ENCODE measurements at regions not wholly inside any gene's neighbourhood (a gene's known extent, or its start where the extent isn't known, plus 50 kb on each side); places are given as distances from the start of the nearest gene placed in this dataset.

- H4K20me1 ChIP-seq (ENCODE audit: insufficient read depth, low read length) = no peaks in the 10 kb centered on the region
- no peak overlapping the region for H3K4me2 ChIP-seq (ENCODE audit: low read length)
- no peaks in the 10 kb centered on the region for H3K9me3 ChIP-seq (ENCODE audit: insufficient read depth, low read length)
- H3K9ac ChIP-seq (ENCODE audit: low read length) = no peak overlapping the region
- no peak overlapping the region for H3K4me3 ChIP-seq (ENCODE audit: low read length)
- H3K36me3 ChIP-seq (replicated peaks; ENCODE audit: low read depth, low read length) = no peaks in the 10 kb centered on the region
- H3K27me3 ChIP-seq (ENCODE audit: low read depth, low read length) = no peaks in the 10 kb centered on the region; the same call in 1 of the 2 replicates
- H3K79me2 ChIP-seq (ENCODE audit: low read length) = no peaks in the 10 kb centered on the region
- TF ChIP-seq EZH2phosphoT487 (IDR thresholded peaks at IDR 0.05; ENCODE audit: low read depth) = no peak
- no peak for TF ChIP-seq CTCF (IDR thresholded peaks at IDR 0.05; ENCODE audit: low read depth, low read length)
- no peak overlapping the region for H3K27ac ChIP-seq (ENCODE audit: low read length)
- H2AFZ ChIP-seq (ENCODE audit: low read depth, low read length) = no peak overlapping the region
- H3K4me1 ChIP-seq (ENCODE audit: low read length) = peaks cover 3% of the 10 kb centered on the region; the same call in 1 of the 2 replicates
These were observed 330.3 kb upstream of the NPVF start for GRCh38 chr7:25558605-25559004.

- H3K9ac ChIP-seq (ENCODE audit: low read length) = no peak overlapping the region
- H3K27me3 ChIP-seq (ENCODE audit: low read depth, low read length) = peaks cover under 1% of the 10 kb centered on the region; the same call in 1 of the 2 replicates
- no peaks in the 10 kb centered on the region for H3K9me3 ChIP-seq (ENCODE audit: insufficient read depth, low read length)
- H3K36me3 ChIP-seq (replicated peaks; ENCODE audit: low read depth, low read length) = no peaks in the 10 kb centered on the region
- no peak overlapping the region for H2AFZ ChIP-seq (ENCODE audit: low read depth, low read length)
- no peaks in the 10 kb centered on the region for H3K79me2 ChIP-seq (ENCODE audit: low read length)
- no peak for TF ChIP-seq EZH2phosphoT487 (IDR thresholded peaks at IDR 0.05; ENCODE audit: low read depth)
- no peak for TF ChIP-seq CTCF (IDR thresholded peaks at IDR 0.05; ENCODE audit: low read depth, low read length)
- no peaks in the 10 kb centered on the region for H4K20me1 ChIP-seq (ENCODE audit: insufficient read depth, low read length)
- H3K4me2 ChIP-seq (ENCODE audit: low read length) = no peak overlapping the region
- no peak overlapping the region for H3K27ac ChIP-seq (ENCODE audit: low read length)
- no peak overlapping the region for H3K4me3 ChIP-seq (ENCODE audit: low read length)
- peaks cover 3% of the 10 kb centered on the region; the same call in 1 of the 2 replicates for H3K4me1 ChIP-seq (ENCODE audit: low read length)
These were observed 331.5 kb upstream of the NPVF start for GRCh38 chr7:25559581-25560367.

- Histone ChIP-seq H3K4me2 (ENCODE audit: low read length) (no peak overlapping the region), H3K9ac (ENCODE audit: low read length) (no peak overlapping the region), H3K27me3 (ENCODE audit: low read depth, low read length) (peaks cover 4% of the 10 kb centered on the region; the same call in 1 of the 2 replicates), H3K79me2 (ENCODE audit: low read length) (no peaks in the 10 kb centered on the region), H4K20me1 (ENCODE audit: insufficient read depth, low read length) (no peaks in the 10 kb centered on the region), H3K9me3 (ENCODE audit: insufficient read depth, low read length) (no peaks in the 10 kb centered on the region), H3K36me3 (replicated peaks; ENCODE audit: low read depth, low read length) (no peaks in the 10 kb centered on the region), H3K4me3 (ENCODE audit: low read length) (no peak overlapping the region), H3K27ac (ENCODE audit: low read length) (no peak overlapping the region), H3K4me1 (ENCODE audit: low read length) (no peaks in the 10 kb centered on the region), H2AFZ (ENCODE audit: low read depth, low read length) (no peak overlapping the region)
- no peak for TF ChIP-seq CTCF (IDR thresholded peaks at IDR 0.05; ENCODE audit: low read depth, low read length)
- TF ChIP-seq EZH2phosphoT487 (IDR thresholded peaks at IDR 0.05; ENCODE audit: low read depth) = no peak
These were observed 334.4 kb upstream of the NPVF start for GRCh38 chr7:25562673-25563182.

- H3K9ac ChIP-seq (ENCODE audit: low read length) = no peak overlapping the region
- no peak overlapping the region for H3K27ac ChIP-seq (ENCODE audit: low read length)
- no peaks in the 10 kb centered on the region for H4K20me1 ChIP-seq (ENCODE audit: insufficient read depth, low read length)
- no peak overlapping the region for H3K4me2 ChIP-seq (ENCODE audit: low read length)
- H3K79me2 ChIP-seq (ENCODE audit: low read length) = no peaks in the 10 kb centered on the region
- no peaks in the 10 kb centered on the region for H3K9me3 ChIP-seq (ENCODE audit: insufficient read depth, low read length)
- peaks cover 4% of the 10 kb centered on the region; the same call in 1 of the 2 replicates for H3K27me3 ChIP-seq (ENCODE audit: low read depth, low read length)
- H3K36me3 ChIP-seq (replicated peaks; ENCODE audit: low read depth, low read length) = no peaks in the 10 kb centered on the region
- TF ChIP-seq CTCF (IDR thresholded peaks at IDR 0.05; ENCODE audit: low read depth, low read length) (no peak), EZH2phosphoT487 (IDR thresholded peaks at IDR 0.05; ENCODE audit: low read depth) (no peak)
- no peak overlapping the region for H3K4me3 ChIP-seq (ENCODE audit: low read length)
- H3K4me1 ChIP-seq (ENCODE audit: low read length) = no peaks in the 10 kb centered on the region
- no peak overlapping the region for H2AFZ ChIP-seq (ENCODE audit: low read depth, low read length)
These were observed 336.7 kb upstream of the NPVF start for GRCh38 chr7:25565002-25565401.

Measured in OCI-LY3 (cell line).